Body of pancreas (tissue), 4 donors: ENCODE measurements at regions not wholly inside any gene's neighbourhood (a gene's known extent, or its start where the extent isn't known, plus 50 kb on each side); places are given as distances from the start of the nearest gene placed in this dataset.

Source experiments
- CTCF ChIP-seq, 7 experiments: fragments of 450-650 bp in 4 of 7; fragments of 200-600 bp in 3 of 7; sonication (generic) in 3 of 7; IDR thresholded peaks; one replicate each; pipeline ENCODE4 v1.5.1; 2016 to 2019; ENCODE audit warnings: antibody characterized with exemption in 7 of 7
- POLR2A ChIP-seq, 3 donors: fragments of 450-650 bp; IDR thresholded peaks; one replicate each; pipeline ENCODE4 v1.6.1; 2016; ENCODE audit warnings: antibody characterized with exemption in 3 of 3, mild to moderate bottlenecking in 2 of 3

DNA sequence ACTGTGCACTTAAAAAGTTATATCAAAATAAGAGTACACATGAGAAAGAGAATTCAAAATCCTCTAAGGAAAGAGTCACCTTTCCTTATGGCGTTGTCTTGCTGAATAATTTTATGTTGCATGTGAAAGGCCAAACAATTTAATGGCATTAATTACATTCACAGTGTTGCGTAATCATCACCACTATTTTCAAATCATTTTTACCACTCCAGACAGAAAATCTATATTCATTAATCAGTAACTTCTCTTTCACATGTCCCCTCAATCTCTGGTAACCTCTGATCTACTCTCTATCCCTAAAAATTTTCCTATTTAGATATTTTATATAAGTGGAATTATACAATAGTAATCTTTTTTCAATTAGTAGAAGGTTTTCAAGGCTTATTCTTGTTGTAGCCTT is 283.0 kb downstream of the CXXC4 start:
- TF ChIP-seq CTCF (IDR thresholded peaks at IDR 0.05) (no peak), POLR2A (IDR thresholded peaks at IDR 0.05) (no peak)
